HG02763 (cell line): ENCODE measurements at regions not wholly inside any gene's neighbourhood (a gene's known extent, or its start where the extent isn't known, plus 50 kb on each side); places are given as distances from the start of the nearest gene placed in this dataset.

Source experiments
- ATAC-seq: cut with Tn5 transposase; IDR thresholded peaks from one replicate; pipeline ENCODE4 v1.9.1; 2021; ENCODE audit warnings: mild to moderate bottlenecking, moderate library complexity; ENCODE audit not compliant: unreplicated experiment

DNA sequence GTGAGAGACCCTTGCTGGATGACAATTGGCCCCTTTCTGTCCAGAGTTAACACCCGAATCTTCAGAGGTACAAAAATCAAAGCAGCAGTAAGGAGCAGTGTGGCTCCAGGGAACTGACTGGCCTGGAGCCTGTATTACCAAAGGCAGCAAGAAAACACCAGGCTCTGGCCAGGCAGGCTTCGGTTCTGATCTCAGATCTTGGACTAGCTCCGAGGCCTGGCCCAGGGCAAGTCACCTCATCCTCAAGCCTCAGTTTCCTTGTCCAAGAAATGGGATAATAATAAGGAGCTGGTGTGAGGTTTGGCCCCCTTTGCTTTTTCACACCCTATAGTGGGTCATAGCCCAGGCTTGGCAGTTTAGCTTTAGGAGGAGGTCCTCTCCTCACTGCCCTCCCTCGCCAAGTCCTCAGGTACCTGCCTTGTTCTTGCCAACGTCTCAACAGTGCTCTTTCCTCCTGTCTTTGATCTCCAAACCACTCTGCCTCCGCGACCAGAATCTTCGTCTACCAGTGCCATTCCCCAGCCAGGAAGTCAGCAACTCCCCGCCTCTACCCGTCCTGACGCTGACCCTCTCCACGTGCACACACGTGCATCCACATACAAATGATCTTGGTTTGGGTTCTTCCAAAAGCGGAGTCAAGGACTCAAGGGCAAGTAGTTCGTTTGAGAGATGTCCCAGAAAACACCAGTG is 82.6 kb upstream of the TLE3 start:
- no peak for ATAC-seq

DNA sequence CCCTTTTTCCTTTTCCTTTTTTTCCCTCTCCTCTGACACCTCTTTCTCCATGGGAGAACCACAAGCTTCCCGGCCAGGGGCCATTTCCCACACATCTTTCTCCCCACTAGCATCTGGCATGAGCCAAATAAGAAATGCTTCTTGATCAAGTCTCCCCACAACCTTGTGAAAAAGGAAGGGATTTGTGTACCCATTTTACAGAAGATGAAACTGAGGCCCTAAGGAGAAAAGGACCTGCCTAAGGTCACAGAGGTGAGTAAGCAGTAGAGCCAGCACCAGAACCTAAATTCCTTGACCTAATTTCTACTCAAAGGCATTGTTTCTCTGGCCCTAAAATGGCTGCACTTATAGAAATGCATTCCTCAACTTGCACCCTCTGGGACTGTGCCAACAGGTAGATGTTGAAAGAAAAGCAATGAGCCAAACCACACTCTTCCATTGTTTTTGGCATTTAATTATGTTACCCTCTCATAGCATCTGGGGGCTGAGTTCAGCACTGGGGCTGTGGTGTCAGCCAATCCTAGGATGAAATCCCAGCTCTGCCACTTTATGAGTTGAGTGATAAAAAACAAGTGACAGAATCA is 81.7 kb upstream of the TLE3 start:
- no peak for ATAC-seq

DNA sequence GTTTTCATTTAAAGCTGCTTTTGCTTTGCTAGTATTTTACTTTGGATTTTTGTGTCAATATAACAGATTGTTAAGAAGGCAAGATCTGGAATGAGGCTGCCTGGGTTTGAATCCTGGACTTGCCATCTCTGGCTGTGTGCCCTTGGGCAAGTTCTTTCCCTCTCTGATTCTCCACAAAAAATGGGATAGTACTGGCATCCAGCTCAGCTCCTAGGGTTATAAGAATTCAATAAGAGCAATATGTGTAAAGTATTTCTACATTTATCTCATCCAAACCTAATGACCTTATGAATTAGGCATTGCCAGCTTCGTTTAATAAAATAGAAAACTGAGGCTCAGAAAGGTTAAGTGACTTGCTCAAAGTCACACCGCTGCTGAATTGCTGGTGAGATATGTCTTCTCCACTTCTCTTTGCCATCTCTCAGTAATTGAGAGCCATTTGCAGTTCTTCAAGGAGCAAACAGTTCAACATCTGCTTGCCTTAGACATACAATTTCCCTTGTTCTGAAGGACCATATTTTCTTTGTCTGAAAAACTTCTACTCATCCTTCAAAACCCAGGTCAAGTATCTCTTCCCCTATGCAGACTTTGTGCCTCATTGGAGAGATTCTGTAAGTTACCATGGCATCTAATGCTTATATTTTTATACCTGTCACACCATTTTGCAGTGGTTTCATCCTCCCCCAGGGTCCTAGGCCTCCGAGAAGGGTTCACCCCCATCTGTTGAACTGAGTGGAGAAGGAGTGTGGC is 80.8 kb upstream of the TLE3 start:
- ATAC-seq, result no peak

DNA sequence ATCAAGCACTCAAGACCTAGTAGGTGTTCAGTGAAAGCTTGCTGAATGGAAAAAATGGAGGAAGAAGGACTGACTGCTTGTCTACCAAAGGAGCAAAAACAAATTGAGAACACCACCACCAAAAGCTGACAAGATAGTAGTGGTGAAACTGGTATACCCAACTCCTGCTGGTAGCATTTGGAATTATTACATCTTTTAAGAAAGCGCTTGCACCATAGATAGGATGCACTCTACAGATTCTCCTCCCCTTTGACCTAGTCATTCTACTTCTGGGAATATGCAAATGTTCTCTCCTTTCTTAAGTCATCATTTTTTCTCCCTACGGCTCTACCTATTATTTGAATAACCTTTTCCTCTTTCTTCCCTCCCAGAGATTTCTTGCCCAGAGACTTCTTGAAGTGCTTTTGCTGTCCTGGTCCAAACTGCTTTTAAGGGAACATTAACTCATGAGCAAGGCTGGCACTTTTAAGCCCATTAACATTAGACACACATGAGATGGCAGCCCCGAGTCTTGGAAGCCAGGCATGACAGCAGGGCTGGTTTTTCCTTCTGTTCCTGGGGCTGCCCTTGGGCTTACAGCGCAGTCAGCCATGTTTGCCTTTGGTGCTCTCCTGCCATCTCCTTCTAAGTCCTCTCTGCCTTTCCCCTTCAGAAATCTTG is 75.0 kb upstream of the TLE3 start:
- no peak for ATAC-seq

DNA sequence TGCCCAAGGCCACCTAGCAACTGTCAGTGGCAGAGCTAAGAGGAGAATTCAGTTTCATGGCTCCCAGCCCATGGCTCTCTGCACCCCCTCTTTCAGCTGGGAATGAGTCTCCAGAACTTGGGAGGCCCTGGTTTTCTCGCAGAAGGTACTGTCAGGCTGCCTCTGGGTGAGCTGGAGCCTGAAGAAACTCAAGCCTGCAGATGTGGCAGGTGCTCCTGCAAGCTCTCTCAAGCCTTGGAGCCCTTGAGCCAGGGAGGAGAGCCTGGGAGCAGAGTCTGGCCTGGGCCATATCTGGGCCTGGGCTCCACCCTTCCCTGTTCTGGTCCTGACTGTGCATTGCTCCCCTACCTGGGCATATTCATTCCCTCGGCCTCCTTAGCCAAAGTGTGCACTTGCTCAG is 74.4 kb upstream of the TLE3 start:
- ATAC-seq, result no peak

DNA sequence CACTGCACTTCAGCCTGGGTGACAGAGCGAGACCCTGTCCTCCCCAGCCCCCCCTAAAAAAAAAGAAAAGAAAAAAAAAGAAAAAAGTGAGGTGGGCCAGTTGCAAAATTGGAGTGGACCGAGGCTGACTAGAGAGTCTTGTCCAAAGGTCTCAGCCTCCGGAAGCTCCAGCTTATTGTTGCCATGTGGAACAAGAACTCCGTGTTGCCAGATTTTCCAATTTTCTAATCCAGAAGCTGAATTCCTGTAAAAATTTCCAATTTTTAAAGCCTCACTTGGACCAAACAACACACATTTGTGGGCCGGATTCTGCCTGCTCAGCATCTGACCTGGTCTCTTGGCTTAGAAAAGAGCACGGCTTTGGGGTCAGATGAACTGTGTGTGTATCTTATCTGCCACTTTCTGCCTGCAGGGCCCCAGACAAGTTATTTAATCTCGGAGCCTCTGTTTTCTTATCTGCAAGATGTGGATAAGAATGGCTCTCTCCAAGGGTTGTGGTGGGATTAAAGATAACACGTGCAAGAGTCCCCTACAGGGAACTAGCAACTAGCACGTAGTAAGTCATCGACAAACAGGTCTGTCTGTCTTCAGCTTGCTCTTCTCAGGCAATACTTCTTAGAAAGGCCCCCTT is 73.7 kb upstream of the TLE3 start:
- no peak for ATAC-seq

DNA sequence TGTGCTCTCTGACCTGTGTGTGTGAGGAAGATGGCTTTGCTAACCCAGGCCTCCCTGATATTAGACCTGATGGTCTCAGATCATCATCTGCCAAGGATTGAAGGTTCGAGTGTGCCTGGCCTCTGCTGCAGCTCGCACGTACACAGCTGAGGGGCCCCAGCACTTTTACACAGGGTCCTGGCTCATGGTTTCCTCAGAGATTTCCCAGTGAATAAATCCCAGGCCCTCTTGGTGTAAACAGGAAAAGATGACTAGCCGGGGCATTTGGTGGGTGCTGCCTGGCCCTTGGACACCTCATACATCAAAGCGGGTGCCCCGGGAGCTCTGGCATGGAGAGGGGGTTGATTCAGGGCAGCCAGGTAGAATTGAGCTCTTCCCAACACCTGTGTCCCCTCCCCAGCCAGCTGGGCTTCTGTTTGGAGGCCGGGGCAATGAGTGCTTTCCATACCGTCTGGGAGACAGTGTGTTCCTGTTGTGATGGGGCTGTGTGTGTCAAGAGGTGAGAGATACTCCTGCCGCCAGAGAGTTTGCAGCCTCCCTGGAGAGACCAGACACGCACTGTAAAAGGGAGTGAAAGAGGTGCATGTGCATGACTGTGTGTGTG is 72.5 kb upstream of the TLE3 start:
- no peak for ATAC-seq

DNA sequence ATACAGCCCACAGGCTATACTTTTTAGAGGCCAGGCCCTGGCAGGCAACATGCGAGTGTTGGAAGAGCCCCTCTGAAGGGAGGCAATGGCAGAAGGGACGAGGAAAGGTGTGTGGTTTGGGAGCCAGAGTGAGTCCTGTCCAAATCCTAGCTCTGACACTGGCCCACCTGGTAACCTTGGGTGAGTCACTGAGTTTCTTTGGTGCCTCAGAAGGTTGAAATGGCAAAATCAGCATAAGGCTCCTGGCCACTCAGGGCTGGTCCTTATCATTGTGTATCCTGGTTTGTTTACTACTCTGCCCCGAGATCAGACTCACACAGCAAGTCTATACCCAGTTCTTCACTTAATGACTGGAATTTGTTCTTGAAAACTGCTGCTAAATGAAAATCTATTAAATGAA is 71.4 kb upstream of the TLE3 start:
- ATAC-seq, result no peak

DNA sequence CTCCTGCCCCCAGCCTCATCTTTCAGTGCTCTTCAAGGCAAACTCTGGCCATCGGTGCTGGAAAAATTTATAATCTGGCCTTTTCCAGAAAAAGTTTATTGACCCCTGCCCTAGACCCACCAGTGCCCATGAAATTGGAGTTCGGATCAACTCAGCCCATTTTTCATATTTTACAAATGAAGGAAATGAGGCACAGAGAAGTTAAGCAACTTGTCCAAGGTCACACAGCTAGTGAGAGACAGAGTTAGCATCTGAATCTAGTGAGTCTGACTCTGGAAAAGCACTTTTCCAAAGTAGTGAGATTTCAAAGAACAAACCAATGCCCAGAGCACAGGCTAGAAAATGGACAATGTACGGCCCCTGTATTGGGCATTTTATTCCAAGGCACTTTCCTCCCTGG is 69.4 kb upstream of the TLE3 start:
- ATAC-seq, result no peak

DNA sequence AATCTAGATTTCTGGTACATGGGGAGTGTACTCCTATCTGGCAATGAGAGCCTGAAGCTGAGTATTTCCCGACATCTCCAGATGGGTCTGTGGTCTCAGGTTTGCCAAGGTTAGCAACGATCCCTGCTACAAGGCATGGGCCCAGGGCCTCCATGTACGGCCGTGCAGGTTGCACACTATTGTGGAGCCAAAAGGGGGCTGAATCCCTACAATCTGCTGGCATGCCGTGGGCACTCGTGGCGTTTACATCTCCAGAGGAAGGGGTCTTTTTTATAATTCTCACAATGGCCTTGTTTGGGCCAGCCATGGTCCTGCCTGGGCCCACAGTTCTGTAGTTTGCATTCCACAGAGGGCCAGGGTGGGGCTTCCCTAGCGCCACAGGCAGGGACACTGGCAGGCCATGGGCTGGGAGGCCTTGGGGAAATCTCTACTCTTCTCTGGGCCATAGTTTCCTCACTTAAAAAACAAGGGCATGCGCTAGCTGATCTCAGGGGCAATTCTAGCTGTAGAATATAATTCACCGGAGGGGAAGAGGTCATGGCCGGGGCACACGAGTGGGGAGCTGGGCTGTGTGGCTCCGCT is 68.9 kb upstream of the TLE3 start:
- ATAC-seq, result no peak

DNA sequence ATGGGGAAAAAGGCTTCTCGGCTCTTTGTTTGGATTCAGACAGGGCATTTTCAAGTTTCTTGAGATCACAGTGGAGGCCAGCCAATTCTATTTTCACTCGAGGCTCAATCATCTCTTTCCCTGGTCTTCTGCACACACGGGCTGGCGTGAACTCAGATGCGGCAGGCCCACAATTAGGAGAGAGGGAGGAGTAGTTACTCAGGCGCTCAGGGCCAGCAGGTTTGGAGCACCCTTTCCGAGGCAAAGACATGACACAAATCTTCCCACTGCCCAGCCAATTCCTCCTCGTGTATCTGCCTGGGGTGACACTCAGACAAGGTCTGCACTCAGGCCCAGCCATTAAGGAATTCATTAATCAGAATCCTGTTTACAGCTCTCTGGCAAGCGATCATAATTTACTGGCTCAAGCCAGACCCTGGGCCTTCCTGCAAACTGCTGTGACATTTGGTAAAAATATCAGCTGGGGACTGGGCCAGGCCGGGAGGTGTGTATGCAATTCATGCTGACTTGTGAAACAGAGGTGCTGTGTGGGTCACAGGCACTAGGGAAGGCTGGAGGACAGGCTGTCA is 68.1 kb upstream of the TLE3 start:
- ATAC-seq, result no peak

DNA sequence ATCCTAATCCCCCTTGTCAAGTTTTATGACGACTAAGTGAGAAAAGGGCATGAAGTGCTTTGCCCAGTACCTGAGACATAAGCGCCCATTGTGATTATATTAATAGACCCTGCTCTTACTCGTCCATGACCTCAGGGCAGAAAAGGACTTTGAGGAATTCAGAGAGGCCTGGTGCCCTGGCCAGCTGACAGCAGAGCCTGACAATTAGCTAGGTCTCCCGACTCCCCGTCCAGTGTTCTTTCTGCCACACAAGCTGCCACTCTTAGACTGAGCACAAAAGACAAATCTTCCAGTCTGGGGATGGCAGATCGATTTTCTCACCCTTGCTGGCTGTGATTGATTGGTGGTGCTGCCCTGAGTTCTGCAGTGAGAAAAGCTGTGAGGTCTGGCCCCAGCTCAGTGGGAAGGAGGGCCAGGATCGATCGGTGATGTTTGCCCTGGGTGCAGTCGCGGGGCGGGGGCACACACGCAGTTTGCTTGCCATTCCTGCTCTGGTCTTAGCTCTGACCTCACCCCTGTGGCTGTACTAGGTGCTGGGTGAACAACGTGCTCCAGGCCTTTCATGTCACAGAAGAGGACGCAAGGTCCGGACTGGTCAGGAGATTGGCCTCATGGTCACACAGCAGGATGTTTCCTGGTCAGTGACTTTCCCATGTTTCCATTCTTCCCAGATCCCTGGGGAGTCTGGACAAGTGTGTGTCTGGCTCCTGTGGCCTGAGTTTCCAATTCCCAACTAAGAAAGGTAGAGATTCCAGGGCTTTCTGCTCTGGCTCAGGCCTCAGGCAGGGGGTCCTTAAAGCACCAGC is 67.4 kb upstream of the TLE3 start:
- no peak for ATAC-seq

DNA sequence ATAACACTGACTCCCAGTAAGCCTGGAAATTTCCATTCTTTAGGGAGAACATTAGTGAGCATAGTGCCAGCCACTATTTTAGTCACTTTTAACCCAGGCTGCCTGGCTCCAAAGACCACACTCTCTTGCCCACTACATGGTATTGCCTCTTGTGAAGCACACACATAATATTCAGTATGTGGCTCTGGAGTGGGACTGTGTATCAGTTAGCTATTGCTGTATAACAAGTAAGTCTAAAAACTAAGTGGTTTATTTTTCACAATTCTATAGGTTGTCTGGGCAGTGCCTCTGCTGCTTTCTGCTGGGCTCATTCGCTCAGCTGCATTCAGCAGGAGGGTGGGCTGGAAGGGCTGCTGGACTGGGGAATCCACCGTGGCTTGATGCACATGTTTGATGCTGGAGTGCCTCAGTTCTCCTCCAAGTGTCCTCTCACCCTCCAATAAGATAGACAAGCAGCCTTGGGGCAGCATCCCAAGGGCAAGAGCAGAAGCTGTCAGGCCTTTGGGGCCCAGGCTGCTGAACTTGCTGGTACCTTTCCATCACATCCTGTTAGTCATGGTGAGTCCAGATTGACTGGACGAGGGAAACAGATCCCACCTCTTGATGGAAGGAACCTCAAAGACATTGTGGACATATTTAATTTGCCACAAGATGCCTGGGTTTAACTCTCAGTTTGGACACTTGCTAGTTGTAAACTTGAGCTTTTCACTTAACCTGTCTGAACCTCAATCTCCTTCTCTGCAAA is 66.6 kb upstream of the TLE3 start:
- ATAC-seq, result no peak

DNA sequence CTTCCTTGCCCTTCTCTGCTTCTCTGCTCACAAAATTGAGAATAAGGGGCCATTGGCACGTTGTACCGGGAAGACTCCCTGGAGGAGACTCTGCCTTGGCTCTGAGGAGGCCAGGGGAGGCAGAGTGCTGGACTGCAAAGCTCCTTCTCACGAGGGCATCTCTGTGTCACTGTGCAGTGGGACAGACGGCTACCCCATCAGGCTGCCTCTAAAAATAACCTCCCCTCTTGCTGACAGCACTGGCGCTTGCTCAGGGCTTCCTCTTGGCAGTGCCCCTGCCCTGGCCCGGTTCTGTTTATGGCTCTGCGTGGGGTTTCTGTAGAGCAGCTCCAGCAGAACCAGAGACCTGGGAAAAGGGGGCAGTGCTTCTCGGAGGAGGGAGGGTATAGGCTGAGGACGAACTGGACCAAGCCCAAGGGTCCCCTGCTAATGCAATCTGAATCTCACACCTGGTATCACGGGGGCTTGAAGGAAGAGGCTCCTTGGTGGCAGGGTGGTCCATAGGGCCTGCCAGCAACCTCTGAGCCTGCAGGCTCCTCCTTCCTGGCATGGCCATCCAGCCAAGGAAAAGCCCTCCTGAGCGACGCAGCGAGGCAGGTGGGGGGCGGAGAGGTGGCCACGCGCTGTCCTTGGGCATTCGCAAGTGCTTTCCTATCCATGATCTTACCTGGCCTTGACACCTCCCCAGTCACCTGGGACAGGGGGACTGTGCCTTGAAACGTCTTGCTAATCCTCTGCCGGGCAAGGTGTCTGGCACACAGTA is 63.3 kb upstream of the TLE3 start:
- no peak for ATAC-seq

DNA sequence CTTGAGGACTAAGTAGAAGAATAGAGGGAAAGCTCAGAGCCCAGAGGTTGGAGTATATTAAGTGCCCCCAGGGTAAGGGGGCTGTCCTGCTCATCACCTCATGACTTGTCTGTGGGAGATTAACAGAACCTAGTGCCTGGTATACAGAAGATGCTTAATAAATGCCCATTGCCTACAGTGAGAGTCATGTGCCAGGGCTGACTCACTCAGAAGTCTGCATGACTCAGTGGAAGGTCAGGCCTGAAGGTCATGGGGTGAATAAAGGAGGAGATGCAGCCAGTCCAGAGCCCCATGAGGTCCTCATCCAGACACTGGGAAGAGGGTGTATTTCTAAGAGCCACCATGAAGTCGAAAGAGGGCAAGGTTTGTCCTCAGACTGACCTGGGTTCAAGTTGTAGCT is 62.5 kb upstream of the TLE3 start:
- no peak for ATAC-seq

DNA sequence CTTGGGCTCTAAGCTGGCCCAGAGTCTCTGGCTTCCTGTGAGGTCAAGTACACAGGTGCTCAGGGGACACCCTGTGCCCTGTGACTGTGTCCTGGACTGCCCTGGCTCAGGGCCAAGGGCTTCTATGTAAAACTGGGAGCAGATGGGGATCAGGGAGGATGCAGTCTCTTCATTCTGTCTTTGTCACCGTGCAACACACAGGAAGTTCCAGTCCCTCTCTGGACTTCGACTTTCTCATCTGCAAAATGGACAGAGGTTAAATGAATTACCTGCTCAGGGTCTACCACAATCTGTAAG is 61.9 kb upstream of the TLE3 start:
- ATAC-seq, result no peak

DNA sequence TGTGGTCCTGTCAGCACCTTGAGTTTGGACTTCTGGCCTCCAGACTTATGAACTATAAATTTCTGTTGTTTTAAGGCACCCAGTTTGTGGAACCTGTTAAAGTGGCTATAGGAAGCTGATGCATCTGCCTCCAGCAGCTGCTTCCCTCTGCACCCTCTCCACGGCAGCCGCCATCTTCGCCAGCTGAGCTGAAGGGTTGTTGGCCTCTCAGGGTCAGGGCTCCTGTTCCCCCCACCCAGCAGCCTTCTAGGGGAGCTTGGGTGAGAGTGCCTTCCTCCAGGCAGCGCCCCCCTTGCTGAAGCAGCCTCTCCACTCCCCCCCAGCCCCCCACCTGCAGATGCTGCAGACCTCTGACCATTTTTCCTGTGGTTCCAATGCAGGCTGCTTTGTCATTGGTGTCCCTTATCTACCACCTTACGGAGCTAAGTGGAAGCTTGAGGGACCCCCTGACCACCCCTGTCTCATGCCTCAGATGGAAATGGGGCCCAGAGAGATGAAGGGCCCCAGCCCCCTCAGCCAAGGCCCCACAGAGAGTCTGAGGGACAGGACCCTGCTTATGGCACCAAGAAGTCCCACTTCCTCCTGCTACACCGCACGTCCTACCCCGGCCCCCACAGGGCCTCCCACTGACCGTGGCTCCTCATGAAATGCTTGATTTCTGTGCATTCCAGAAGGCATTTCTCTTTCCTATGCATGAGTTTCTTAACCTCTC is 61.4 kb upstream of the TLE3 start:
- no peak for ATAC-seq
